HG03439 (cell line): ENCODE measurements at regions not wholly inside any gene's neighbourhood (a gene's known extent, or its start where the extent isn't known, plus 50 kb on each side); places are given as distances from the start of the nearest gene placed in this dataset.

ENCODE experiments used
- ATAC-seq: cut with Tn5 transposase; IDR thresholded peaks from one replicate; pipeline ENCODE4 v1.9.1; 2021; ENCODE audit warnings: mild to moderate bottlenecking, moderate library complexity; ENCODE audit not compliant: unreplicated experiment

DNA sequence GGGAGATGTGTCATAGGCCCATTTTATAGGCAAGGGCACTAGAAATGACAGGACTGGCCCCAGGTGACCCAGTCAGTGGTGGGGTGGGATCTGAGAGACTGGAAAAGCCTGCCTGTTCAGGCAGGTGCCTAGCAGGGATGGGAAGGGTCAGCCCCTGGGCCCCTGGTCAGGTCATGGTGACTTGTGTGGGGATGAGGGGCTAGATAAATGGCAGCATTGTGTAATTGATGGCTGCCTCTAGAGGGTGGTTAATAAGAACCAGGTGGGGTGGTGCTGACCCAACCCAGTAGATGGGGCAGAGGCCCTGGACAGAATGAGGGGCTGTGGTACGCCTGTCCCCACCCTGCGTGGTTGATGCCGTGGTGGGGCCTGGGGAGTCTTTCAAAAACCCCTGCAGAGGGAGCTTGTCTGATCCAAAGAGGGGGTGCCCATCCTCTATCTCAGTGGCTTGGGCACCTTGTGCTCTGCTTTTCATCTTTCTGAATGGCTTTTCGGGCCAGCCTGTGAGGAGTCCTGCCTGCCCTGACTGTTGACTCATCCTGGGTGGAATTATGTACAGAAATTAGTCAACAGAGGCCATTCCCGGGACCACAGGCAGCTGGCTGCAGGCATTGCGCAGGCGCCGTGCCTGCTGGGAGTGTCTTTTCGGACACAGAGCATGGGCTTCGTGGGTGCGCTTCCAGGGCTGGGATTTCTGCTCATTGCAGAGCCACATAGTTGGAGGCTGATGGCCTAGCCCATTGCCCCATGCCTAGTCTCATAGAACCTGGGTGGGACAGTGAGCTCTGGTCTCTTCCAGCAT, 93.6 kb upstream of the PITX1 start:
- ATAC-seq = no peak

GRCh38 chr5:135126688-135127438, 92.8 kb upstream of the PITX1 start:
- ATAC-seq = no peak

DNA sequence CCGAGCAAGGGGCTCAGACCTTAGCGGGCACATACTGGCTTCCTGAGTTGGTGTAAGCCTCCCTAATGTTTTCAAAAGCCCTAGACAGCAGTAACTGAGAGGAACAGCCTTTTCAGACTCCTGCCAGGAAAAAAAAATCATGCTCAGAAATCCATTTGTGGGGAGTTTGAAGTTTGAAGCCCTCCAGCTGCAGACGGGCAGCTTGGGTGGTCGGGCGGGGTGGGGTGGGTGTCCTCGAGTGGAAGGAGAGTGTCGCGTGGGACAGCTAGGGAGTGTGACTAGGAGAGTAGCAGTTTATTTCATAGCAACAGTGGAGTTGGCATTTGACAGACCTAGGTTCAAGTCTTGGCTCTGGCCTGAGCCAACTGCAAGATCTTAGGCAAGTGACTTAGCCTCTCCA, 90.7 kb upstream of the PITX1 start:
- ATAC-seq = no peak

GRCh38 chr5:135124128-135124527, 90.1 kb upstream of the PITX1 start:
- ATAC-seq = no peak

GRCh38 chr5:135122797-135123196, 88.8 kb upstream of the PITX1 start:
- ATAC-seq = no peak

DNA sequence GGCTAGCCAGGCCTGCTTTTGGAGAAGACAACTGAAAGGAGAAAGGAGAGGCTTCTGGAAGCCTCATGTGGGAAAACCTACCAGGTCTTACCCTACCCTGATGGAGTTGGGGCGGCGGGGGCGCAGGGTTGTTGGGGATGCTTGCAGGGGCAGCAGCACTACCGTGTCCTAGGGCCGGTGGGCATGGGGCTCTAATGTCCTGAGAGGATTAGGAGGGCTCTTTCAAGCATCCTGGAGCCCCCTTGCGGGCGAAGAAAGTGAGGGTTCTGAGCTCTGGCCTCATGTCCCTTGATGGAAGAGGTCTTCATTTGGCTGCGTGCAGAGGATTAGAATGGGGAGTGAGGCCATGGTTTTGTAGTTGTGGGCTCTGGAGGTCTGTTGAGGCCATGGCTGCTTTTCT, 86.9 kb upstream of the PITX1 start:
- no peak for ATAC-seq

- no peak for ATAC-seq
Observed at GRCh38 chr5:135119481-135119880, 85.5 kb upstream of the PITX1 start.

DNA sequence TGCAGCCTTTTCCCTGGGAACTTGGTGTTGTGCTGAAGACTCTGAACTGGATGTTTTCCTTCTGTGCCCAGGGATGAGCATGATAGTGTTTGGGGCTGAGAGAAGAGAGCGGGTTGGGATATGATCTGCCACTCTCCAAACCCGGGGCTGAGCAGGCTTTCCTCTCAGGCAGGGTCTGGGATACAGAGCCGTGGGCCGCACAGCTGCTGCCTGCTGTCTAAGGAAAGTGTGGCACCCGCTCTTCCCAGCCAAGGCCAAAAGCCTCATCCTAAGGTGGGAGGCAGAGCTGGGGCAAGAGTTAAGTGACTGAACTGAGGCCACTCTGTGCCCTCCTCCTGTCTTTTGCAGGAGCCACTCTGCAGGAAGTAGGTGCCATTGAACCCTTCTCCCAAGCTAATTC, 83.6 kb upstream of the PITX1 start:
- ATAC-seq = no peak

DNA sequence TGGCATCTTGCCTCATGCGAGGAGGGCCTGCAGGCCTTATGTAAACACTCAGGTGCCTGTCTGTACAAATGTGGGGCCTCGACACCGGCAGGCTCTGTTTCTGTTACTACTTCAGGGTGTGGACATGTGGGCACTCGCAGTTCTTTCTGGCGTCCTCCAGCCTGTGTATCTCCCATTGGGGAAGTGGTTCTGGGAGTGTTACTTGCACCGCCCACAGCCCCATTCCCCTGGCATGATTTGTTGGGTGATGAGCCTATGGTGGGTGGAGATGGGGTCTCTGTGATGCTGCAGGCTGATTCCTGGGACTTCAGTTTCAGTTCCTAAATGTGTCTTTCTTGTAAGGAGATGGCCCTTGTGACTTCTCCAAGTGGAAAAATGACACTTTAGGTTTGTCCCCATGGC, 82.1 kb upstream of the PITX1 start:
- no peak for ATAC-seq

DNA sequence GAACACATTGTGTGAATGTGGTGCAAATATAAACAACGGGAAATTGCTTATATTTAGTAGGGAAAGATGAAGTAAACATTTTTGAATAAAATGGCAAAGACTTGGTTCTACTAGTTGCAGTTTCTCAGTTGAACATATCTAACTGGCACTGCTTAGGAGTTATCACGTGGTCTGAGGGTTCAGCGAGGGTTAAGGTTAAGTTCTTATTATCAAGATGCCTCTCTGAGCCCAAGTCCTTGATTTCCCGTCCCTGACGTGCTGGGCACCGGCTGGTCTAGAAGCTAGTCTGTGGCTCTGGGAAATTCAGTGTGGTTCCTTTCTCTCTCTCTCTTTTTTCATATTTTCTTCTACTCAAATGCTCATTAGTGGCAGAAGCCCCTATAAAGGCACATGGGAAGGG, 81.6 kb upstream of the PITX1 start:
- ATAC-seq = no peak

GRCh38 chr5:135114759-135115158, 80.7 kb upstream of the PITX1 start:
- no peak for ATAC-seq

- ATAC-seq = no peak
Observed at GRCh38 chr5:135112008-135112725, 78.1 kb upstream of the PITX1 start.

DNA sequence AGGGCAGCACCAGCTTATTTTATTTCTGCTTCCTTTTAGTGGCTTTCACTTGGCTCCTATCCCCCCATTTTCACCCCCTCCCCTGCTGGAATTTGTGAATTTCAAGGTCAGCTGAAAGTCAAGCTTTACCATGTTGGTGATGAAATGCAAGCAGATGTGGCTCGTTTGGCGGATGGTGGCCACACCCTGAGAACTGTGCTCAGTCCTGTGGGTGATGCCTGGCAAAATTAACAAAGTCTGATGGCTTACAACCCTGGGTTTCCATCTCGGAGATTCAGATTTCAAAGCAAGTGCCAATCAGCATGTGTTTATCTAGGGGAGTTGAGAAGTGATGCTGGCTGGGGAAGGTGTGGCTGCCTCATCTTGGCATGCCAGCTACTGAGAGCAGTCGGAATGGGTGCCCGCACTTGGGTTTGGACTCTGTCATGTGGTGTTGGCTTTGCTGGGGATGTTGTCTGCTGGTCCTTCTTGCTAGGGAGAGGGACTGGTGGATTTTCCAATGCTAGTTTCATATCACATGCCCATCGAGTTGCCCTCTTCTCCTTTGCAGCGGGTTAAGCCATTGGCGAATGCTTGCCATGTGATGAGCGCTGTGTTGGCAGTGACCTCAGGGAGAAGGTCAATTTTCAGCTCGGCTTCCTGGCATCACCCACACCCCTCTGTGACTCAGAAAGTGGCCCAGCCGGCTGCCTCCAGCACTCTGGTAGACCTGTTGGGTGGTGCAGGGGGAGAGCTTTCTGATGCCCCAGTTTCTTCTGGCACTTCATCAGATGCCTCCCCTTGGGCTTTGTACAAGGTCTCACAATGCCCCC, 77.0 kb upstream of the PITX1 start:
- ATAC-seq = no peak

DNA sequence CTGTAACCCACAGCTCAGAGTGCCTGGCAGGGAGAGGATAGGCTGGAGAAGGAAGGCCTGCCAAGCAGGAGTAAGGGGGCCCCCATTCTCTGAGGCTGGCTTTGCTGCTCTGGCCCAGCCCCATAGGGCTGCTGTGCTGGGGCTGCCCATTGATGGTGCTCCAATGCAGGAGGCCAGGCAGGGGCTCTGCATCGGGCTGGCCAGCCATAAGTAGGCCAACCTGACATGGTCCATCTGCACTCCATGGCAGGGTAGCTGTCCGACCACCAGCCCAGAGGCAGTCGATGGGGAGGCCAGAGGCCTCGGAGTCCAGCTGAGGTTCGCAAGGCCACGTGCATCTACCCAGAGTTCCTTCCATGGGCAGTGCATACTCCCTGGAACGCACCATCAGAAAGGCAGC, 75.0 kb upstream of the PITX1 start:
- no peak for ATAC-seq

DNA sequence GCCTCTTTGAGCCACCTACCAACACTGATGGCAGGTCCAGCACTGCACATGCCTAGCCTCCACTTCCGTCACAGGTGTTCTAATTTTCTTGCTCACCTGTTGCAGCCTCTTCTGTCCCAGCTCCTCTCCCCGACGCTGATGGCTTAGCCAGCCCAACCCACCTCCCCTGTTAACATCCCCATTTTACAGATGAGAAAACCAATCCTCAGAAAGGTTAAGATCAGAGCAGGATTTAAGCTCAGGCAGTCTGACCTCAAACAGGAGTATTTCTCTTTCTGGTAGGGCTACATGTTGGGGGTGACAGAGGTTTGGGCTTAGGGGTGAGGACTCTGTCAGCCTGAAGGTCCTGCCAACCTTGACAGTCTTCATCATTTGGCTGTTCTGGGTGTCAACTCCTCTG, 74.5 kb upstream of the PITX1 start:
- ATAC-seq = no peak

DNA sequence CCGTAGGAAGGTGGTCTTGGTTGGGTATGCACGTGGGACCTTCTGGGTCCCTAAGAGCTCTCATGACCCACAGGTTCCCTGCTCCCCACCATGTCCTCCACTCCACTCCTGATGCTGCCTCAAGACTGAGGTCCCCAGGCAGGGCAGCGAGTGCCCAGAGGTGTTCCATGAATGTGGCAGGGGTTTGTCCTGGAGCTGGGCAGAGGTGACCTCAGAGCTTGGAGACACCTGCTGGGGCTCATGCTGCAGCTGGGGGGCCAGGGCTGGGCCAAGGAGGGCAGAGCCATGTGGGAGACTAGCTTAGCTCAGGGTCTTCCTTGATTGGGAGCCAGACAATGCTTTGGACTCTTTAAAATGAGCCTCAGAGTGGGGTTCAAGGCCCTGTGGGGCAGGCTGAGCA, 74.0 kb upstream of the PITX1 start:
- ATAC-seq = no peak

DNA sequence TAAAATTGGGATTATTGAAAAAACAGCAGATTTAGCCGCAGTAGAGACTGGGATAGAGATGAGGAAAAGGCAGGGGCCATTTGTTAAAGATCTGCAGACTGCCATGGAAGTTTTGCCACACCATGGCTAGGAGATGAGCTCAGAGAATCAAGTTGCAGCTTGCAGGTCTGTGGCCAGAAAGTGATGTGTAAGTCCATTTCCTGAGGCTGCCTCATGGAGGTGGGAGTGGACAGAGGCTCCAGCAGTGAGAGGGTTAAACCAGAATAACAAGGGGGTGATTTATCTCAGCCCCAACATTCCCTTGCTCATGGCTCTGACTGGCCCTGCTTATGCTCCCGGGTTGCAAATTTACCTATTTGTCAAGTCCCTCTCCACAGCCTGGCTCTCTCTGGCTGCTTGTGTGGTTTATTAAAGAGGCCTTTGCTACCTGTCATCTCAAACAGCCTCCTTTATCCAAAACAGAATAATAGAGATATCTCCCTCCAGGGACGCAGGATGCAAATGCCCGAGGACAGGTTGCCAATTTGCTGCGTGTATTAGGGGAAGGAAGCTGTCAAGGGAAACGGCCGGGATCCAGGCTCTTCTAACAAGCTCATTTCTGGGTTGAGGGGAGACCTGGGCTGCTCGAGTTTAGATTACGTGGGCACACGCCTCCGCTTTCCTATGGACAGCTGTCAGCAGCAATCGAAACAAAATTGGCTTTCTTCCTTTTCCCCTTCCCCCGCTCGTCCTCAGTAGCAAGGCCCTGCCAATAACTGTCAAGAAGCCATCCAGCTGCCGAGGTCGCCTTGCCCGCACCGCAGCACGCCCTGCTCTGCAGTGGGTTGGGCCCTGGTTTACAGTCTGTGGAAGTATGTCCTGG, 72.8 kb upstream of the PITX1 start:
- ATAC-seq = no peak

GRCh38 chr5:135106136-135106535, 72.1 kb upstream of the PITX1 start:
- no peak for ATAC-seq

DNA sequence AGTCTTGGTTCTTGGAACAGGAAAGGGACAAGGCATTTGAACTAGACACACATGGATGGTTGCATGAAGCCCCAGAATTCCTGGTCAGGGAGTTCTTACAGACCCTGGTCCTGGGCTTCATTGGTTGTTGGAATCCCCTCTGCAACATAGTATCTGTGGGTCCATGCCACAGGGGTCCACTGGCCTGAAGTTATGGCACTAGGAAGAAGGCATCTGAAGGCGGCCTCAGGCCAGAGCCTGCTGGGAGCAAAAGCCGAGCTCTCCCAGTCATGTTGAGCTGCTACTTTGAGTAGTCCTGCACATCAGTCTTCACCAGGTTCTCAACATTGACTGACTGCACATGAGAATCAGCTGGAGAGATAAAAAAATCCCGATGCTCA, 71.1 kb upstream of the PITX1 start:
- no peak for ATAC-seq

DNA sequence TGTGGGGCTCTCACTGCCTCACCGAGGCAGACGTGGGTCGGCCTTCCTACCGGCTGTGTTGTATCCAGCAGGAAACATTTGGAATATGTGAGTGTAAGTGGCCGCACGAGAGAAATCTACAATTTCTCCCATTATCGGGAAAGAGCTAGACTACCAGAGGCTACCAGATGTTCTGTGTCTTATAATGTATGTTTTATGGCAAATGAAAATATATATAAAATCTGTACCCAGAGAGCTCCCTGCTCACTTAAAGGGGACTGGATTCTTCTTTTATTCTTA, 69.5 kb upstream of the PITX1 start:
- no peak for ATAC-seq
